ENCODE measurements at regions not wholly inside any gene's neighbourhood (a gene's known extent, or its start where the extent isn't known, plus 50 kb on each side); places are given as distances from the start of the nearest gene placed in this dataset.

DNA sequence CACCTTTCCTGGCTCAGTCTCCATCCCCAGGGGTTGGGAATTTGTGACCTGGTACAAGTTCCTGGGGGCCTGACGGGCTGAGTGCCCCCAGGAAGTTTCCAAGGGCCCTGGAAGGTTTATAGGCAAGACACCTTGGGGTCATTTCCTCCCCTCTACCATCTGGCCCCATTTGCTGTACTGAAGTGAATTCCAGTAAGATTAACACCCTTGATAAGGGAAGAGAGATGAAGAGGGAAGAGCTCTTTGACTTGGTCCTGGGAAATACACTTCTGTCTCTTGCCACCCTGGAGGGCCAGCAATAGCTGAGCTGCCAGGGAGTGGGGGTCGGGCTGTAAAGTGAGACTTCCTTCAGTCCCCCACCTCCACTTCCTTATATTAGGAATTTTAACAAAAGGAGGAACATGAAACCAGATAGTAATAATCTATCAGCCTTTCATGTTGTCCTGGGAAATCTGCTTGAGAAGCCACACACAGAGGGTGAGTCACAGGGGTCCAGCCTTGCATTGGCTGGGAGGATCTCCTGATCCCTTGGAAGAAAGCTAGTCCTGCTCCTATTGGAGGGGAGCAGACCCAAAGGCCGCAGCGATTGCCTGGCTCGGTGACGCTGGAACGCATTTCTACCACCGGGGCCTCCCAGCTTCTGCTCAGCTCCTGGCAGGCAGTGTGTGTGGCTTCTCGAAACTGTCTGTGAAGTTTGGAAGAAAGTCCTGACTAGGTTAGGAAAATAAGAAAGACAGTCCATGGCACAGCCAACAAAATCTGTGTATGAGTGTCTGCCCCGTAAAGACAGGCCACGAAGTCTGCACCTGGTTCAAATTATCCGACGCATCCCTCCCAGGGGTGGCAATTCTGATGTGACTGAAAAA, 87.3 kb downstream of the ACAA2 start:
- no peak for TF ChIP-seq POLR2AphosphoS5 (IDR thresholded peaks at IDR 0.05)
- TF ChIP-seq POLR2A (IDR thresholded peaks at IDR 0.05) = no peak
- TF ChIP-seq, protein P1, sequence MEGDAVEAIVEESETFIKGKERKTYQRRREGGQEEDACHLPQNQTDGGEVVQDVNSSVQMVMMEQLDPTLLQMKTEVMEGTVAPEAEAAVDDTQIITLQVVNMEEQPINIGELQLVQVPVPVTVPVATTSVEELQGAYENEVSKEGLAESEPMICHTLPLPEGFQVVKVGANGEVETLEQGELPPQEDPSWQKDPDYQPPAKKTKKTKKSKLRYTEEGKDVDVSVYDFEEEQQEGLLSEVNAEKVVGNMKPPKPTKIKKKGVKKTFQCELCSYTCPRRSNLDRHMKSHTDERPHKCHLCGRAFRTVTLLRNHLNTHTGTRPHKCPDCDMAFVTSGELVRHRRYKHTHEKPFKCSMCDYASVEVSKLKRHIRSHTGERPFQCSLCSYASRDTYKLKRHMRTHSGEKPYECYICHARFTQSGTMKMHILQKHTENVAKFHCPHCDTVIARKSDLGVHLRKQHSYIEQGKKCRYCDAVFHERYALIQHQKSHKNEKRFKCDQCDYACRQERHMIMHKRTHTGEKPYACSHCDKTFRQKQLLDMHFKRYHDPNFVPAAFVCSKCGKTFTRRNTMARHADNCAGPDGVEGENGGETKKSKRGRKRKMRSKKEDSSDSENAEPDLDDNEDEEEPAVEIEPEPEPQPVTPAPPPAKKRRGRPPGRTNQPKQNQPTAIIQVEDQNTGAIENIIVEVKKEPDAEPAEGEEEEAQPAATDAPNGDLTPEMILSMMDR (IDR thresholded peaks at IDR 0.05 in 8 of 11, conservative IDR thresholded peaks at IDR 0.05 in 3 of 11) = no peak

Data from spleen (tissue), 7 donors.